ENCODE measurements at regions not wholly inside any gene's neighbourhood (a gene's known extent, or its start where the extent isn't known, plus 50 kb on each side); places are given as distances from the start of the nearest gene placed in this dataset.

DNA sequence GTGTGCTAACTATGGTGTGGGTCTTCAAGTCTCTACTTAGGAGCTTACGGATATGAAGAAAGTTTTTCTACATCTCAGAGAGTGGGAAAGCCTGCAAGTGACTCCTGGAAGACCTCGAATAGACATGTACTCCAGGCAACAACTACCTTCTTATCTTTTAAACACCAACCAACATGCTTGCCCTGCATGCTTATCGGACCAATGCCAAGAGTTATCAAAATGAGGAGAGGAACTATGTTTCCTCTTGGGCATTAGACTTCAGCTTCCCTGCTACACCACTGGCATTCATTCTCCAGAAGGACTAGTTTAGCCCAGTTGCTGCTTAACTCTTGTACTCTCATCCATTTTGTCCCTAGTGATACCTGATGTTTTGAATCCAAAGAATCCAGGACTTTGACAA, 74.7 kb upstream of the MAN2A1 start:
- no peak for TF ChIP-seq POLR2A (IDR thresholded peaks at IDR 0.05)
- TF ChIP-seq EP300 (IDR thresholded peaks at IDR 0.05): no peak
- TF ChIP-seq, protein P1, sequence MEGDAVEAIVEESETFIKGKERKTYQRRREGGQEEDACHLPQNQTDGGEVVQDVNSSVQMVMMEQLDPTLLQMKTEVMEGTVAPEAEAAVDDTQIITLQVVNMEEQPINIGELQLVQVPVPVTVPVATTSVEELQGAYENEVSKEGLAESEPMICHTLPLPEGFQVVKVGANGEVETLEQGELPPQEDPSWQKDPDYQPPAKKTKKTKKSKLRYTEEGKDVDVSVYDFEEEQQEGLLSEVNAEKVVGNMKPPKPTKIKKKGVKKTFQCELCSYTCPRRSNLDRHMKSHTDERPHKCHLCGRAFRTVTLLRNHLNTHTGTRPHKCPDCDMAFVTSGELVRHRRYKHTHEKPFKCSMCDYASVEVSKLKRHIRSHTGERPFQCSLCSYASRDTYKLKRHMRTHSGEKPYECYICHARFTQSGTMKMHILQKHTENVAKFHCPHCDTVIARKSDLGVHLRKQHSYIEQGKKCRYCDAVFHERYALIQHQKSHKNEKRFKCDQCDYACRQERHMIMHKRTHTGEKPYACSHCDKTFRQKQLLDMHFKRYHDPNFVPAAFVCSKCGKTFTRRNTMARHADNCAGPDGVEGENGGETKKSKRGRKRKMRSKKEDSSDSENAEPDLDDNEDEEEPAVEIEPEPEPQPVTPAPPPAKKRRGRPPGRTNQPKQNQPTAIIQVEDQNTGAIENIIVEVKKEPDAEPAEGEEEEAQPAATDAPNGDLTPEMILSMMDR (IDR thresholded peaks at IDR 0.05): no peak
- peaks cover 0 to 13% (median 6%) of the 10 kb centered on the region in 4 donors for H3K4me1 ChIP-seq
- H3K9me3 ChIP-seq: no peaks in the 10 kb centered on the region
- H3K27me3 ChIP-seq: no peaks in the 10 kb centered on the region
- no peak for DNase-seq (ENCODE audit: low spot score in 2 of 2)
- 91 to 95% methylated on average over 3 of the region's 3 CpGs for WGBS, 2 donors
- no peak overlapping the region for H3K27ac ChIP-seq
- H3K36me3 ChIP-seq: no peaks in the 10 kb centered on the region
- no peak overlapping the region for H3K4me3 ChIP-seq

DNA sequence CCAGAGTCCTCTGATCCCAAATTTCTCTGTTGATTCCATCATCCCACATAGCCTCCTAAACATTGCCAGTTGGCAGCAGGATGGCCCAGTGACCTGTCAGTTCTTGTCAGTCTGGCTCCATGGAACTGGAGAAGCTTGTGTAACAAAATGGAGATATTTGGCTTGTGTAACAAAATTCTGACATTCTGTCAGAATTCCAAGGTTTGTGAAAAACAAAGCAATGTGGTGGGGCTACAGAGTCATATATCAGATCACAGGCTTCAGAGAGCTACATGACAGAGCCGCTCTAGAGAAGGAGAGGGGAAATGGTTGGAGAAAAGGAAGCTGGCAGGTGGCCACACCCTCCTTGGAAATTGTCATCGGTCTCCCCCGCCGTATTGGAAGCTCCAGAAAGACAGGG, 75.4 kb upstream of the MAN2A1 start:
- DNase-seq (ENCODE audit: low spot score in 2 of 2): no peak
- 94 to 95% methylated on average over 4 of the region's 4 CpGs for WGBS, 2 donors
- Histone ChIP-seq H3K27ac (no peak overlapping the region), H3K4me3 (no peak overlapping the region), H3K36me3 (no peaks in the 10 kb centered on the region), H3K4me1 (peaks cover 0 to 6% (median 1%) of the 10 kb centered on the region in 4 donors), H3K27me3 (no peaks in the 10 kb centered on the region), H3K9me3 (no peaks in the 10 kb centered on the region)
- TF ChIP-seq, protein P1 (IDR thresholded peaks at IDR 0.05): no peak
- TF ChIP-seq POLR2A (IDR thresholded peaks at IDR 0.05): no peak

DNA sequence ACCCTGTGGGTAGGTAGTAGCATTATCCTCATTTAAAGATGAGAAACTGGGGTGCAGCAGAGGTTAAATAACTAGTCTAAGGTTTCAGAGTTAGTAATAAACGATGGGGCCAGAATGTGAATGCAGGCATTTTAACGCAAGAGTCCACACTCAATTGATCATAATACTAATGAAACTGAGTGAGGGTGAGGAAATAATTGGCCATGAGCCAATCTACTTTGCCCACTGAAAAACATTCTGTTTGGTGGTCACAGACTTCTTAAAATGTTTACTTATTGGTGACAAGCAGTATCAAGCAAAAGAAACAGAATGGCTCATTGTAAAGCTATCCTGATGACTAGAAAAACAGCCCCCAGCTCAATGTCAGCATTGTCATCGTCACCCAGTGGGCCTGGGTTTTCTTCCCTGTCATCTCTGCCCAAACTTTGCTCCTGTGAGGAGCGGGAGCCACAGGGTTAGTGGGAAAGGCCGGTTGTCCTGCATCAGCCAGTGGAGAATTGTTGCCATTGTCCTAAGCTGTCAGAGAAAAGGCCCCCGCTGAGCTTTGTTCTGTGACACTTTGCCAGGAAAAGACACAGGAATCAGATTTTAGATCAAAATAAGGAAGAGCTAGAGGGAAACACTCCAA, 77.3 kb upstream of the MAN2A1 start:
- DNase-seq (ENCODE audit: low spot score in 2 of 2): no peak
- whole genome bisulfite sequencing, 2 donors: 37 to 51% methylated on average over 6 of the region's 6 CpGs
- TF ChIP-seq EP300 (IDR thresholded peaks at IDR 0.05): no peak
- TF ChIP-seq POLR2A (IDR thresholded peaks at IDR 0.05): no peak
- TF ChIP-seq, protein P1 (IDR thresholded peaks at IDR 0.05): no peak

DNA sequence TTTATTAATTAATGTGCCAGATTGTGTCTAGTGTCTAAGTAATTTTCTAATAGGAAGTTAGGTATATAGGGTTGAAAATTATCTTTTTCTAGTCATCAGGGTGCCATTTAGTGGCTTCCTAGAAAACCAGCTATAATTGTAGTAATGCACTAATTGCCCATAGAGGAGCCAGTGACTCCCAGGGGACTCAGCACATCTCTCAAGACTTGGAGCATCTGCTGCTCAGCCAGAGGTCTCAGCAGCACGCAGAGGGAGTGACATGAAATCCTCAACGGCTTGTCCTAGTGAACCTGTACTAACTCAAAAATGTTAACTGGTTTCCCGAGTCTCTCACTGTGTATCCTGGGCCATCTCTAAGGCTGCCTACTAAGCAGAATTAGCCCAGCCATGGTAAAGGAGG, 78.2 kb upstream of the MAN2A1 start:
- TF ChIP-seq POLR2A (IDR thresholded peaks at IDR 0.05) (no peak), EP300 (IDR thresholded peaks at IDR 0.05) (no peak)
- TF ChIP-seq, protein P1 (IDR thresholded peaks at IDR 0.05): no peak
- H3K9me3 ChIP-seq: no peaks in the 10 kb centered on the region
- no peaks in the 10 kb centered on the region for H3K27me3 ChIP-seq
- no peak for DNase-seq (ENCODE audit: low spot score in 2 of 2)
- no peaks in the 10 kb centered on the region for H3K4me1 ChIP-seq
- H3K4me3 ChIP-seq: no peak overlapping the region
- H3K27ac ChIP-seq: no peak overlapping the region
- H3K36me3 ChIP-seq: no peaks in the 10 kb centered on the region
- 48 to 84% methylated on average over 3 of the region's 3 CpGs for WGBS, 2 donors

More for the DNA sequence above, 77.3 kb upstream of the MAN2A1 start:
- Histone ChIP-seq H3K27me3 (no peaks in the 10 kb centered on the region), H3K4me3 (no peak overlapping the region), H3K9me3 (no peaks in the 10 kb centered on the region), H3K27ac (no peak overlapping the region), H3K36me3 (no peaks in the 10 kb centered on the region), H3K4me1 (no peaks in the 10 kb centered on the region)

DNA sequence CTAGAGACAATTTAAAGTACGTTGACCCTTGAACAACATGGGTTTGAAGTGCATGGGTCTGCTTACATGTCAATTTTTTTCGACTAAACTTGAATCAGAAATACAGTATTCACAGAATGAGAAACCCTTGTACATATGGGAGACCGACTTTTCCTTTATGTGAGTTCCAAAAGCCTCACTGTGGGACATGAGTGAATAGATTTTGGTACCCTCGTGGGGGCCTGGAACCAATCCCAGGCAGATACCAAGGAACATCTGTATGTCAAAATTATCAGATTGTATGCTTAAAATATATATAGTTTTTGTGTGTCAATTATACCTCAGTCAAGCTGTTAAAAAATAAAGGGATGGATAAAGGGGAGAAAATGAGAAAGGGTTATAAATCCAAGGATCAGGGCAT, 78.7 kb upstream of the MAN2A1 start:
- Histone ChIP-seq H3K9me3 (no peaks in the 10 kb centered on the region), H3K36me3 (no peaks in the 10 kb centered on the region), H3K4me3 (no peak overlapping the region), H3K27me3 (no peaks in the 10 kb centered on the region), H3K4me1 (no peaks in the 10 kb centered on the region), H3K27ac (no peak overlapping the region)
- TF ChIP-seq POLR2A (IDR thresholded peaks at IDR 0.05) (no peak), EP300 (IDR thresholded peaks at IDR 0.05) (no peak)
- TF ChIP-seq, protein P1 (IDR thresholded peaks at IDR 0.05): no peak
- WGBS, 2 donors: 91 to 92% methylated on average over 4 of the region's 4 CpGs
- no peak for DNase-seq (ENCODE audit: low spot score in 2 of 2)
